HEK293 (cell line): ENCODE measurements at regions not wholly inside any gene's neighbourhood (a gene's known extent, or its start where the extent isn't known, plus 50 kb on each side); places are given as distances from the start of the nearest gene placed in this dataset.

Experiments
- CTCF ChIA-PET: fragments of 350-600 bp; formaldehyde crosslinking; extraction: SDS; loops from one replicate; lab custom pipeline; 2021; ENCODE audit warnings: antibody characterized with exemption; lab: Yijun Ruan, JAX
- POLR2A ChIA-PET: fragments of 300-600 bp; formaldehyde crosslinking; extraction: SDS; loops from one replicate; lab custom pipeline; 2020; ENCODE audit warnings: antibody characterized with exemption, inconsistent platforms; lab: Yijun Ruan, JAX
- H3K27ac ChIP-seq: fragments of 200-500 bp; sonication (Bioruptor generic); 2 replicates; pipeline ENCODE4 v1.5.1; 2014; ENCODE audit warnings: low read depth, low read length, control low read depth, inconsistent platforms; ENCODE audit errors: extremely low read depth
- H3K36me3 ChIP-seq, 2 experiments: fragments of 200-500 bp in 1 of 2; sonication (Bioruptor generic) in 1 of 2; 1 replicate in 1 of 2; 2 replicates in 1 of 2; pipeline ENCODE4 v1.5.1; 2014 to 2017; ENCODE audit warnings: inconsistent platforms in 2 of 2, low read length in 2 of 2; ENCODE audit not compliant: control insufficient read depth in 2 of 2, insufficient read depth in 1 of 2
- H3K4me1 ChIP-seq: fragments of 200-500 bp; sonication (Bioruptor generic); 2 replicates; pipeline ENCODE4 v1.5.1; 2014; ENCODE audit warnings: mild to moderate bottlenecking, low read length, inconsistent platforms; ENCODE audit not compliant: control insufficient read depth, insufficient read depth
- H3K4me3 ChIP-seq: 2 replicates; pipeline ENCODE4 v1.5.1; 2011; ENCODE audit warnings: low read depth, mild to moderate bottlenecking, control low read depth, low read length, moderate library complexity
- H3K9me3 ChIP-seq: fragments of 200-500 bp; sonication (Bioruptor generic); 2 replicates; pipeline ENCODE4 v1.5.1; 2014; ENCODE audit warnings: low read depth, low read length, inconsistent platforms; ENCODE audit not compliant: control insufficient read depth, insufficient read depth
- BCL11A ChIP-seq: fragments of 450-650 bp; formaldehyde crosslinking; IDR thresholded peaks from 2 replicates; pipeline ENCODE4 v1.5.1; 2016; ENCODE audit warnings: low read depth, missing biosample characterization, missing genetic modification characterization
- BCL6B ChIP-seq: fragments of 450-650 bp; formaldehyde crosslinking; IDR thresholded peaks from 2 replicates; pipeline ENCODE4 v1.5.1; 2017; ENCODE audit warnings: missing biosample characterization, missing genetic modification characterization
- HOXD13 ChIP-seq: sonication (generic); formaldehyde crosslinking; IDR thresholded peaks from 2 replicates; pipeline ENCODE4 v1.8.0; 2022; ENCODE audit warnings: missing genetic modification reagents, borderline replicate concordance
- KLF8 ChIP-seq: fragments of 450-650 bp; formaldehyde crosslinking; IDR thresholded peaks from 2 replicates; pipeline ENCODE4 v1.5.1; 2016; ENCODE audit warnings: missing biosample characterization, missing genetic modification characterization
- PATZ1 ChIP-seq: fragments of 450-650 bp; formaldehyde crosslinking; IDR thresholded peaks from 2 replicates; pipeline ENCODE4 v1.5.1; 2016; ENCODE audit warnings: missing biosample characterization, missing genetic modification characterization
- PRDM10 ChIP-seq: fragments of 450-650 bp; formaldehyde crosslinking; IDR thresholded peaks from 2 replicates; pipeline ENCODE4 v1.5.1; 2016; ENCODE audit warnings: missing biosample characterization, missing genetic modification characterization
- SP3 ChIP-seq: fragments of 450-650 bp; formaldehyde crosslinking; IDR thresholded peaks from 2 replicates; pipeline ENCODE4 v1.5.1; 2016; ENCODE audit warnings: missing biosample characterization, missing genetic modification characterization
- ZBTB20 ChIP-seq: fragments of 450-650 bp; formaldehyde crosslinking; IDR thresholded peaks from 2 replicates; pipeline ENCODE4 v1.5.1; 2016; ENCODE audit warnings: missing biosample characterization, missing genetic modification characterization
- ZNF114 ChIP-seq: fragments of 450-650 bp; formaldehyde crosslinking; IDR thresholded peaks from 2 replicates; pipeline ENCODE4 v1.5.0; 2017; ENCODE audit warnings: missing biosample characterization, missing genetic modification characterization
- ZNF121 ChIP-seq: fragments of 450-650 bp; formaldehyde crosslinking; IDR thresholded peaks from 2 replicates; pipeline ENCODE4 v1.5.1; 2016; ENCODE audit warnings: missing biosample characterization, missing genetic modification characterization
- ZNF146 ChIP-seq: fragments of 450-650 bp; formaldehyde crosslinking; IDR thresholded peaks from 2 replicates; pipeline ENCODE4 v1.5.1; 2016; ENCODE audit warnings: missing biosample characterization, missing genetic modification characterization
- ZNF2 ChIP-seq: fragments of 450-650 bp; formaldehyde crosslinking; IDR thresholded peaks from 2 replicates; pipeline ENCODE4 v1.5.1; 2016; ENCODE audit warnings: missing biosample characterization, missing genetic modification characterization
- ZNF302 ChIP-seq: fragments of 450-650 bp; formaldehyde crosslinking; IDR thresholded peaks from 2 replicates; pipeline ENCODE4 v1.5.1; 2016; ENCODE audit warnings: missing biosample characterization, missing genetic modification characterization, low read depth
- ZNF391 ChIP-seq: fragments of 450-650 bp; formaldehyde crosslinking; IDR thresholded peaks from 2 replicates; pipeline ENCODE4 v1.5.1; 2016; ENCODE audit warnings: low read depth, missing biosample characterization, missing genetic modification characterization, borderline replicate concordance
- ZNF48 ChIP-seq: fragments of 450-650 bp; formaldehyde crosslinking; IDR thresholded peaks from 2 replicates; pipeline ENCODE4 v1.5.1; 2016; ENCODE audit warnings: missing biosample characterization, missing genetic modification characterization
- ZNF529 ChIP-seq: fragments of 450-650 bp; formaldehyde crosslinking; IDR thresholded peaks from 2 replicates; pipeline ENCODE4 v1.5.1; 2017; ENCODE audit warnings: missing genetic modification characterization, missing biosample characterization; ENCODE audit not compliant: insufficient replicate concordance
- ZNF530 ChIP-seq: fragments of 450-650 bp; formaldehyde crosslinking; IDR thresholded peaks from 2 replicates; pipeline ENCODE4 v1.5.1; 2016; ENCODE audit warnings: low read depth, missing biosample characterization, missing genetic modification characterization
- ZNF548 ChIP-seq: fragments of 450-650 bp; formaldehyde crosslinking; IDR thresholded peaks from 2 replicates; pipeline ENCODE4 v1.5.1; 2016; ENCODE audit warnings: missing biosample characterization, missing genetic modification characterization
- ZNF558 ChIP-seq: fragments of 450-650 bp; formaldehyde crosslinking; IDR thresholded peaks from 2 replicates; pipeline ENCODE4 v1.5.1; 2016; ENCODE audit warnings: missing biosample characterization, missing genetic modification characterization
- ZNF701 ChIP-seq: fragments of 450-650 bp; formaldehyde crosslinking; IDR thresholded peaks from 2 replicates; pipeline ENCODE4 v1.5.1; 2016; ENCODE audit warnings: missing biosample characterization, missing genetic modification characterization
- ZNF76 ChIP-seq: fragments of 450-650 bp; formaldehyde crosslinking; IDR thresholded peaks from 2 replicates; pipeline ENCODE4; 2016; ENCODE audit warnings: low read depth, missing biosample characterization, missing genetic modification characterization, borderline replicate concordance
- ZSCAN16 ChIP-seq: fragments of 450-650 bp; formaldehyde crosslinking; IDR thresholded peaks from 2 replicates; pipeline ENCODE4 v1.5.1; 2016; ENCODE audit warnings: missing biosample characterization, missing genetic modification characterization
- ZSCAN18 ChIP-seq: fragments of 450-650 bp; formaldehyde crosslinking; IDR thresholded peaks from 2 replicates; pipeline ENCODE4 v1.5.1; 2016; ENCODE audit warnings: missing biosample characterization, missing genetic modification characterization

- TF ChIP-seq BCL6B (tag by site-specific recombination) = no peak
These were observed 69.1 kb upstream of the MAGI1 start (continued) for GRCh38 chr3:66107855-66108254.

GRCh38 chr3:66106788-66107187, 68.1 kb upstream of the MAGI1 start:
- no peaks in the 10 kb centered on the region for H3K9me3 ChIP-seq
- TF ChIP-seq SP3 (tag by site-specific recombination) (no peak), BCL11A (no peak), ZSCAN16 (tag by site-specific recombination) (no peak), ZNF48 (tag by site-specific recombination) (no peak), ZNF548 (tag by site-specific recombination) (no peak), PRDM10 (tag by site-specific recombination) (no peak), ZNF391 (tag by site-specific recombination) (no peak), HOXD13 (CRISPR knock-in tag) (no peak), KLF8 (tag by site-specific recombination) (no peak), ZNF302 (no peak), ZNF558 (tag by site-specific recombination) (no peak), ZNF530 (tag by site-specific recombination) (no peak), ZNF114 (tag by site-specific recombination) (no peak), ZNF529 (tag by site-specific recombination) (no peak)
- H3K36me3 ChIP-seq = no peaks in the 10 kb centered on the region
- no peak overlapping the region for H3K27ac ChIP-seq
- CTCF ChIA-PET = interaction anchor here (0.8 kb wide), 1 partner anchor 33 kb away, joined by 3 read pairs; no protein-coding TSS in a partner anchor
- no peaks in the 10 kb centered on the region for H3K4me1 ChIP-seq
- POLR2A ChIA-PET = no interaction called here
- no peak overlapping the region for H3K4me3 ChIP-seq

- Histone ChIP-seq H3K4me1 (no peaks in the 10 kb centered on the region), H3K4me3 (no peak overlapping the region), H3K9me3 (no peaks in the 10 kb centered on the region), H3K36me3 (no peaks in the 10 kb centered on the region), H3K27ac (no peak overlapping the region)
- ChIA-PET POLR2A (no interaction called here), CTCF (interaction anchor here (0.7 kb wide), 2 partner anchors 11 to 214 kb away, joined by 3 to 4 read pairs; no protein-coding TSS in a partner anchor)
- TF ChIP-seq PATZ1 (tag by site-specific recombination) (no peak), ZNF701 (no peak), ZNF2 (tag by site-specific recombination) (no peak), ZNF76 (tag by site-specific recombination) (no peak), ZNF146 (no peak), ZNF121 (tag by site-specific recombination) (no peak), ZBTB20 (tag by site-specific recombination) (no peak), ZSCAN18 (tag by site-specific recombination) (no peak)
These were observed 65.8 kb upstream of the MAGI1 start for GRCh38 chr3:66104535-66104934.
